ENCODE measurements at regions not wholly inside any gene's neighbourhood (a gene's known extent, or its start where the extent isn't known, plus 50 kb on each side); places are given as distances from the start of the nearest gene placed in this dataset.

DNA sequence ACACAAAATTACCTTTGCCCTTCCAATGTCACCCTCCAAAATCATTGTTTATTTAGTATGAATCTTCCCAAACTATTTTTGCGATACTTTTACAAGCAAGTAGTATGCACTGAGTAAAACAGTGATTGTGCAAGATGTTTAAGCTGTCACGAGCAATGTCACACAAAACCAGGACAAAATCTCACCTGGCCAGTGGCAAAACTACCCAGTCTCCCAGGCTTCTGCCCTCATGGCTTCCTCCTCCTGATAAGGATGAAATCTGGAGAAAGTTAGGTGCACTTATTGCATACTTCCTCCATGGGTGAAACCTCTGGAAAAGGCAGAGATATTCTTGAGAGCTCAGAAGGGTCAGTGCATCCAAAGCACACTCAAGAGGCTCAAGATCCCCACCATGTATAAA lies 500.8 kb downstream of the IRS2 start:
- DNase-seq: no peak
- Histone ChIP-seq H3K9me3 (ENCODE audit: severe bottlenecking) (no peaks in the 10 kb centered on the region), H3K36me3 (no peaks in the 10 kb centered on the region), H3K27me3 (ENCODE audit: insufficient read depth, low read depth, severe bottlenecking) (no peaks in the 10 kb centered on the region), H3K4me3 (ENCODE audit: low read depth, low read length) (no peak overlapping the region), H3K27ac (no peak overlapping the region)
- TF ChIP-seq, protein P1, sequence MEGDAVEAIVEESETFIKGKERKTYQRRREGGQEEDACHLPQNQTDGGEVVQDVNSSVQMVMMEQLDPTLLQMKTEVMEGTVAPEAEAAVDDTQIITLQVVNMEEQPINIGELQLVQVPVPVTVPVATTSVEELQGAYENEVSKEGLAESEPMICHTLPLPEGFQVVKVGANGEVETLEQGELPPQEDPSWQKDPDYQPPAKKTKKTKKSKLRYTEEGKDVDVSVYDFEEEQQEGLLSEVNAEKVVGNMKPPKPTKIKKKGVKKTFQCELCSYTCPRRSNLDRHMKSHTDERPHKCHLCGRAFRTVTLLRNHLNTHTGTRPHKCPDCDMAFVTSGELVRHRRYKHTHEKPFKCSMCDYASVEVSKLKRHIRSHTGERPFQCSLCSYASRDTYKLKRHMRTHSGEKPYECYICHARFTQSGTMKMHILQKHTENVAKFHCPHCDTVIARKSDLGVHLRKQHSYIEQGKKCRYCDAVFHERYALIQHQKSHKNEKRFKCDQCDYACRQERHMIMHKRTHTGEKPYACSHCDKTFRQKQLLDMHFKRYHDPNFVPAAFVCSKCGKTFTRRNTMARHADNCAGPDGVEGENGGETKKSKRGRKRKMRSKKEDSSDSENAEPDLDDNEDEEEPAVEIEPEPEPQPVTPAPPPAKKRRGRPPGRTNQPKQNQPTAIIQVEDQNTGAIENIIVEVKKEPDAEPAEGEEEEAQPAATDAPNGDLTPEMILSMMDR (IDR thresholded peaks at IDR 0.05; ENCODE audit: low read depth, low read length): no peak

DNA sequence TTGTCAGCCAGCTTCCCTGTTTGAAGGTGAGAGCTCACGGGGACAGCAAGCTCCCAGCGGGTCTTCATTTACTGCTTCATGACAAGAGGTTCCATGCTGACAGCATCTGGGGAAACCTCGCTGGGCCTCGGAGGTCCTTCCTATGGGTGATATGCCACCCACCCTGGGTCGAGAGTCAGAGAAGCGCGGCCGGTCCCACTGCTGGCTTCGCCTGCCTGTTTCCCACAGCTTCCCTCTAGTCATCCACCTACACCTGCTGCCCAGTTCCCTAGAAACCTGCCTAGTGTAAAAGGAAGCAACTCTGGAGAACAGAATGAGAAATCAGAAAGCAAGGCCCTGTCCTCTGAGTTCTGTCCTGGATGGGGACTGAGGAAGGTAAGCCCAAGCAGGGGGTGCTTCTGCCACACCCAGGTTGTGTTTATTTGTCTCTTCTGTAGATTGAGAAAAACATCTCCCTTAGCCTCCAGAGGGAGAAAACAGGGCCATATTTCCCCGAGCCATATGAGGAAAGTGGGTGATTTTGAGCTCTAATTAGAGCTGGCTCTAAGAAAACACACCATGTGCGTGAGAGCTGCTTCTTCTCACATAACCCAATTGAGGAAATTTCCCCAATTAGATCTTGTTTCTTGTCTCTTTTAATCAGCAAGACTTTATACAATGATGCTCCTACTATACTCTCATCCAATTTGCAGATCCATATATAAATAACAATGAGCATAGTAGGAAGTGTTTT lies 504.3 kb downstream of the IRS2 start:
- TF ChIP-seq, protein P1 (IDR thresholded peaks at IDR 0.05; ENCODE audit: low read depth, low read length): no peak
- no peak for DNase-seq
- no peak overlapping the region for H3K27ac ChIP-seq

GRCh38 chr13:109281017-109281902 lies 505.1 kb downstream of the IRS2 start:
- Histone ChIP-seq H3K36me3 (no peaks in the 10 kb centered on the region), H3K9me3 (ENCODE audit: severe bottlenecking) (no peaks in the 10 kb centered on the region), H3K27ac (no peak overlapping the region), H3K4me3 (ENCODE audit: low read depth, low read length) (no peak overlapping the region), H3K27me3 (ENCODE audit: insufficient read depth, low read depth, severe bottlenecking) (no peaks in the 10 kb centered on the region)
- TF ChIP-seq, protein P1 (IDR thresholded peaks at IDR 0.05; ENCODE audit: low read depth, low read length): no peak
- DNase-seq: no peak

More for the DNA sequence above, 504.3 kb downstream of the IRS2 start:
- Histone ChIP-seq H3K36me3 (no peaks in the 10 kb centered on the region), H3K4me3 (ENCODE audit: low read depth, low read length) (no peak overlapping the region), H3K9me3 (ENCODE audit: severe bottlenecking) (no peaks in the 10 kb centered on the region), H3K27me3 (ENCODE audit: insufficient read depth, low read depth, severe bottlenecking) (no peaks in the 10 kb centered on the region)

- Histone ChIP-seq H3K4me3 (ENCODE audit: low read depth, low read length) (no peak overlapping the region), H3K27ac (no peak overlapping the region), H3K36me3 (no peaks in the 10 kb centered on the region), H3K9me3 (ENCODE audit: severe bottlenecking) (no peaks in the 10 kb centered on the region), H3K27me3 (ENCODE audit: insufficient read depth, low read depth, severe bottlenecking) (no peaks in the 10 kb centered on the region)
- DNase-seq: no peak
- TF ChIP-seq, protein P1 (IDR thresholded peaks at IDR 0.05; ENCODE audit: low read depth, low read length): no peak
Observed at GRCh38 chr13:109276261-109276660, 510.1 kb downstream of the IRS2 start.

DNA sequence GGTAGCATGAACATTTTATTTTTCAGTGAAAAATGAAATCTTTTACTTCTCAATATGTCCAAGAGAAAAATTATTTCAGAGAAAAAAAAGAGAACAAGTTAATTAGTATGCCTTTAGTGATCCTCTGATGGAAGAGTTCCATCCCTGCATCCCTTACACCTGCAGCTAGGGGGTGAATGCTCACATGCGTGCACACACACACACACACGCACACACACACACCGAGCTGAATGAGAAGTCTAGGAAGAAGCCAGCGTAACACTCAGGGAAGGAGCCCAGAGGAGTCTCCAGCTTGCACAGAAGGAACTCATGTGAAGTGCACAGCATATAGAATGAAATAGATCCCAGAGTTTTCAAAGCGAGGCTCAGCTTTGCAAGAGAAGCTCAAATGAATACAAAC lies 510.5 kb downstream of the IRS2 start:
- TF ChIP-seq, protein P1 (IDR thresholded peaks at IDR 0.05; ENCODE audit: low read depth, low read length): peak; percentile 39
- no peaks in the 10 kb centered on the region for H3K9me3 ChIP-seq (ENCODE audit: severe bottlenecking)
- H3K27ac ChIP-seq: no peak overlapping the region
- no peaks in the 10 kb centered on the region for H3K27me3 ChIP-seq (ENCODE audit: insufficient read depth, low read depth, severe bottlenecking)
- no peak overlapping the region for H3K4me3 ChIP-seq (ENCODE audit: low read depth, low read length)
- peak; percentile 64 for DNase-seq
- no peaks in the 10 kb centered on the region for H3K36me3 ChIP-seq
